Neural progenitor cell (in vitro differentiated cells): ENCODE measurements at regions not wholly inside any gene's neighbourhood (a gene's known extent, or its start where the extent isn't known, plus 50 kb on each side); places are given as distances from the start of the nearest gene placed in this dataset.
A peak's percentile ranks its signal among the peaks of the same experiment; 100 is the strongest.

Experiments used
- DNase-seq: peaks from one replicate; pipeline ENCODE4 v3.0.0-alpha.2; 2016; ENCODE audit warnings: low spot score
- H2AFZ ChIP-seq: fragments of 200-600 bp; sonication (generic); replicated peaks from 2 replicates; pipeline ENCODE4 v1.6.1; 2016; ENCODE audit warnings: antibody characterized with exemption
- H3F3A ChIP-seq: fragments of 200-600 bp; sonication (generic); 2 replicates; pipeline ENCODE4 v1.6.1; 2016; ENCODE audit warnings: antibody characterized with exemption, low read depth
- H3K27ac ChIP-seq: fragments of 200-600 bp; sonication (generic); 2 replicates; pipeline ENCODE4 v1.5.1; 2016; ENCODE audit warnings: mild to moderate bottlenecking
- H3K27me3 ChIP-seq: fragments of 200-600 bp; sonication (generic); 2 replicates; pipeline ENCODE4 v1.6.1; 2016; ENCODE audit warnings: mild to moderate bottlenecking, moderate library complexity
- H3K36me3 ChIP-seq: fragments of 200-600 bp; sonication (generic); 2 replicates; pipeline ENCODE4 v1.5.1; 2016
- H3K4me1 ChIP-seq: fragments of 200-600 bp; sonication (generic); 2 replicates; pipeline ENCODE4 v1.6.1; 2016; ENCODE audit warnings: mixed run types
- H3K4me2 ChIP-seq: fragments of 200-600 bp; sonication (generic); 2 replicates; pipeline ENCODE4 v1.6.1; 2016
- H3K4me3 ChIP-seq: fragments of 200-600 bp; sonication (generic); 2 replicates; pipeline ENCODE4 v1.5.1; 2016
- H3K79me2 ChIP-seq: fragments of 200-600 bp; sonication (generic); 2 replicates; pipeline ENCODE4 v1.6.1; 2016; ENCODE audit warnings: low read depth
- H3K9ac ChIP-seq: fragments of 200-600 bp; sonication (generic); 2 replicates; pipeline ENCODE4 v1.6.1; 2016
- H3K9me3 ChIP-seq: fragments of 200-600 bp; sonication (generic); 2 replicates; pipeline ENCODE4 v1.5.1; 2016; ENCODE audit warnings: low read depth
- H4K20me1 ChIP-seq: fragments of 200-600 bp; sonication (generic); 2 replicates; pipeline ENCODE4 v1.6.1; 2016; ENCODE audit warnings: low read depth
- H3K27ac Mint-ChIP-seq: 3 replicates; pipeline ENCODE4 v1.8.0; 2021; ENCODE audit warnings: mixed read lengths
- H3K27me3 Mint-ChIP-seq: 2 replicates; pipeline ENCODE4 v1.8.0; 2022; ENCODE audit warnings: low read depth, mild to moderate bottlenecking, inconsistent platforms, moderate library complexity, mixed read lengths; ENCODE audit not compliant: insufficient read depth
- H3K36me3 Mint-ChIP-seq: 3 replicates; pipeline ENCODE4 v1.8.0; 2021; ENCODE audit warnings: mixed read lengths
- H3K4me1 Mint-ChIP-seq: 3 replicates; pipeline ENCODE4 v1.8.0; 2021; ENCODE audit warnings: mixed read lengths
- H3K4me3 Mint-ChIP-seq: 3 replicates; pipeline ENCODE4 v1.8.0; 2021; ENCODE audit warnings: mild to moderate bottlenecking, moderate library complexity, mixed read lengths
- H3K9me3 Mint-ChIP-seq: 3 replicates; pipeline ENCODE4 v1.8.0; 2020; ENCODE audit warnings: mixed read lengths
- EZH2 ChIP-seq: fragments of 200-600 bp; sonication (generic); IDR thresholded peaks from 2 replicates; pipeline ENCODE4 v1.6.1; 2017; ENCODE audit warnings: antibody characterized with exemption, mild to moderate bottlenecking, moderate library complexity
- EZH2phosphoT487 ChIP-seq: fragments of 200-600 bp; sonication (generic); IDR thresholded peaks from 2 replicates; pipeline ENCODE4 v1.6.1; 2017; ENCODE audit warnings: antibody characterized with exemption
- TF ChIP-seq, protein P1 (sequence below): fragments of 200-600 bp; sonication (generic); IDR thresholded peaks from 2 replicates; pipeline ENCODE4 v1.5.1; 2017; ENCODE audit warnings: antibody characterized with exemption, mild to moderate bottlenecking

DNA sequence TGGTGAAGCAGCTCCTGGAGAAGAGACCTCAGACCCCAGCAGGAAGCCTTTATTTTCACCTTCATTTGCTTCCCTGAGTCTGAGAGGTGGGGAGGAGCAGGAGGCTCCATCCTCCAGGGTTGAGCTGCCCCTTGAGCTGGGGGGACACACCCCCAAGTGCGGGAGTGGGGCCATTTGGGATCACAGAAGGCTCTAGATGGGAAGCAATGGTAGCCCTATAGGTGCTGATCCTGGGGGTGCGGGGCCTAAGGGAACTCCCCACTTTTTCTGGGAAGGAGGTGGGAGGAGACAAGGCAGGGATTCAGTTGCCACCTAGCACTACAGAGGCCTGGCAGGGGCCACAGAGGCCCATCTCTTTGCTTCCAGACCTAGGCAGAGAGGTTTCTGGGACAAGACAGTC, 247.9 kb upstream of the CSF3R start:
- Histone ChIP-seq H3K4me3 (no peak overlapping the region), H4K20me1 (no peaks in the 10 kb centered on the region), H3K79me2 (no peaks in the 10 kb centered on the region), H3K36me3 (no peaks in the 10 kb centered on the region), H2AFZ (no peak overlapping the region), H3K27me3 (no peaks in the 10 kb centered on the region), H3F3A (no peaks in the 10 kb centered on the region), H3K27ac (no peak overlapping the region), H3K4me1 (peaks cover 21% of the 10 kb centered on the region), H3K9ac (no peak overlapping the region), H3K9me3 (no peaks in the 10 kb centered on the region), H3K4me2 (no peak overlapping the region)
- Mint-ChIP-seq H3K4me1 (no peaks in the 10 kb centered on the region), H3K4me3 (no peak overlapping the region), H3K27me3 (peaks cover 16% of the 10 kb centered on the region), H3K9me3 (no peaks in the 10 kb centered on the region), H3K36me3 (no peaks in the 10 kb centered on the region), H3K27ac (no peak overlapping the region)
- TF ChIP-seq EZH2phosphoT487 = no peak
- DNase-seq = no peak

DNA sequence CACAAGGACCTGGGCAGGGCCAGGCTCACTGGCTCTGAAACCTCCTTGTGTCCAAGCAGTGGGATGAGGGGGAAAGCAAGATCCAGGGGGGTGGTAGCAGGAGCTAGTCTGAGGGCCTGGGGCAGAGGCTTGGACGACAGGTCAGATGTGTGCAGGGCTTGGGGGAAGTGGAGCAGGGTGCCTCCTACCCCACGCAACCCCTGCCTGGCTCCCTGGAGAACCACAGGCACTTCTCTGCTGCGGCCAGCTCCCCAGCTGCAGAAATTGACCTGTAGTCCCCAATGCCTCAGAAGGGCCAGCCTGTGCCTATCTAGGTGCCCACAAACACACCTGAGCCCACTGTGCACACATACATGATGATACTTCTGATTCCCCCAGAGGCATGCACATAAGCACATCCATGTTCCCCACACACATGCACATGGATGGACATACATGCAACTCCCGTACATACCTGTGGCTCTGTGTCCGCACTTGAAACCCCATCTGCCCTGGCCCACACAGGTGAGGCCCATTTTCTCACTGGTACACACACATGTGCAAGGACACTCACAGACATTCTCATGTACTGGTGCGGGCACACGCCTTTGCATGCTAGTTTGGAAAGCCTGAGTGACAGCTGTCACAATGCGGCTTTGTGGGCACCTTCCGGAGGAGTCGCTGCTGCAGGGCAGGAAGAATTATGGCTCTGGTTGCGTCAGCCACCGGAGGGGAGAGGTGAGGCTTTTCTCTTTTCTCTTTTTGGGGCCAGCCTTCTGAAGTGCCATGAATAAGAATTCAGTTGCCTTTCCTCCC, 247.2 kb upstream of the CSF3R start:
- Histone ChIP-seq H3K4me1 (peaks cover 21% of the 10 kb centered on the region), H3K9me3 (no peaks in the 10 kb centered on the region), H3K9ac (no peak overlapping the region), H3K27ac (no peak overlapping the region), H3K4me2 (no peak overlapping the region), H3K4me3 (no peak overlapping the region), H4K20me1 (no peaks in the 10 kb centered on the region), H3F3A (no peaks in the 10 kb centered on the region), H2AFZ (no peak overlapping the region), H3K79me2 (no peaks in the 10 kb centered on the region), H3K27me3 (no peaks in the 10 kb centered on the region), H3K36me3 (no peaks in the 10 kb centered on the region)
- TF ChIP-seq, protein P1, sequence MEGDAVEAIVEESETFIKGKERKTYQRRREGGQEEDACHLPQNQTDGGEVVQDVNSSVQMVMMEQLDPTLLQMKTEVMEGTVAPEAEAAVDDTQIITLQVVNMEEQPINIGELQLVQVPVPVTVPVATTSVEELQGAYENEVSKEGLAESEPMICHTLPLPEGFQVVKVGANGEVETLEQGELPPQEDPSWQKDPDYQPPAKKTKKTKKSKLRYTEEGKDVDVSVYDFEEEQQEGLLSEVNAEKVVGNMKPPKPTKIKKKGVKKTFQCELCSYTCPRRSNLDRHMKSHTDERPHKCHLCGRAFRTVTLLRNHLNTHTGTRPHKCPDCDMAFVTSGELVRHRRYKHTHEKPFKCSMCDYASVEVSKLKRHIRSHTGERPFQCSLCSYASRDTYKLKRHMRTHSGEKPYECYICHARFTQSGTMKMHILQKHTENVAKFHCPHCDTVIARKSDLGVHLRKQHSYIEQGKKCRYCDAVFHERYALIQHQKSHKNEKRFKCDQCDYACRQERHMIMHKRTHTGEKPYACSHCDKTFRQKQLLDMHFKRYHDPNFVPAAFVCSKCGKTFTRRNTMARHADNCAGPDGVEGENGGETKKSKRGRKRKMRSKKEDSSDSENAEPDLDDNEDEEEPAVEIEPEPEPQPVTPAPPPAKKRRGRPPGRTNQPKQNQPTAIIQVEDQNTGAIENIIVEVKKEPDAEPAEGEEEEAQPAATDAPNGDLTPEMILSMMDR = no peak
- TF ChIP-seq EZH2 (no peak), EZH2phosphoT487 (no peak)
- Mint-ChIP-seq H3K4me1 (no peaks in the 10 kb centered on the region), H3K4me3 (no peak overlapping the region), H3K27ac (peak overlapping the region; percentile 9), H3K36me3 (no peaks in the 10 kb centered on the region), H3K27me3 (peaks cover 16% of the 10 kb centered on the region), H3K9me3 (no peaks in the 10 kb centered on the region)
- no peak for DNase-seq

DNA sequence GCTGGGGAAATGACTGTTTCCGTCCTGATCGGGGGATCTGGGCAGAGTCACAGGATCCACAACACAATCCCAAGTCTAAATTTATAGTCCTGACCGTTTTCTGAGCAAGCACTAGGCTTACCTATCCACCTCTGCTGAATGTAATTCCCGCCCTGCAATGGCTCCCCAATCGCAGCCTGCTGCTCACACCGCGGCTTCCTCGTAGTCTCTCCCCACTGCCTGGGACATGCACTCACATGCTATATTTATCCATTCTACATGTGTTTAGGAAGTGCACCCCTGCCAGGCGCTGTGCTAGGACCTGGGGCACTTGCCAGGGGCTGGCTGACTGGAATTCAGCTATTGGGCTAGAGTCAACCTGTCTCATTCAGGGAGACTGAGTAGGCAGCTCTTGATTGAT, 246.6 kb upstream of the CSF3R start:
- Mint-ChIP-seq H3K27ac (no peak overlapping the region), H3K9me3 (no peaks in the 10 kb centered on the region), H3K4me3 (no peak overlapping the region), H3K36me3 (no peaks in the 10 kb centered on the region), H3K27me3 (peaks cover 13% of the 10 kb centered on the region), H3K4me1 (no peaks in the 10 kb centered on the region)
- no peaks in the 10 kb centered on the region for H3K79me2 ChIP-seq
- DNase-seq = no peak
- TF ChIP-seq, protein P1 = no peak
- TF ChIP-seq EZH2 = no peak
- H3K27ac ChIP-seq = no peak overlapping the region
- H2AFZ ChIP-seq = no peak overlapping the region
- H3K36me3 ChIP-seq = no peaks in the 10 kb centered on the region
- H3F3A ChIP-seq = no peaks in the 10 kb centered on the region
- no peaks in the 10 kb centered on the region for H3K27me3 ChIP-seq
- no peaks in the 10 kb centered on the region for H4K20me1 ChIP-seq
- H3K4me2 ChIP-seq = no peak overlapping the region
- no peaks in the 10 kb centered on the region for H3K9me3 ChIP-seq
- H3K4me3 ChIP-seq = no peak overlapping the region
- peaks cover 21% of the 10 kb centered on the region for H3K4me1 ChIP-seq
- H3K9ac ChIP-seq = no peak overlapping the region

DNA sequence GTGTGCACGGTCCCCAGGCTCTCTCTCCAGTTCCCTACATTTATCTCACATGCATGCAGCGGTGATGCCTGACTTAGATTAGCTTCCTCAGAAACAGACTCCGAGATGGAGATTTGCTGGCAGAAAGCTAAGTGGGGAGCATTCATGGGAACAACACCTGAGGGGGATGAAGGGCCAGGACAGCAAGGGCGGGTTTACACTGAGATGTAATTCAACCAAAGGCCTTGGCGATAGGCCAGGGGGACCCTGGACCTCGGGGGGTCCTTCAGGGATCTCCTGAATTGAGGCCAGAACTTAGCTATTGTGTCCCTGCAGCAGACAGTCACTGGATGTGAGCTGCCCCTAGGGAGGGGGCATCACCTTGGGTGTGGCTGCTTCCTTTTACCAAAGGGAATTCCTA, 246.1 kb upstream of the CSF3R start:
- H3K27me3 Mint-ChIP-seq = peaks cover 13% of the 10 kb centered on the region
- H3K9me3 Mint-ChIP-seq = no peaks in the 10 kb centered on the region
- H3K9ac ChIP-seq = no peak overlapping the region
- H3K4me1 Mint-ChIP-seq = no peaks in the 10 kb centered on the region
- no peak overlapping the region for H3K4me3 ChIP-seq
- H3K9me3 ChIP-seq = no peaks in the 10 kb centered on the region
- no peaks in the 10 kb centered on the region for H3K79me2 ChIP-seq
- H3K27ac Mint-ChIP-seq = no peak overlapping the region
- no peak overlapping the region for H3K27ac ChIP-seq
- H2AFZ ChIP-seq = no peak overlapping the region
- no peaks in the 10 kb centered on the region for H3K36me3 ChIP-seq
- H3K27me3 ChIP-seq = no peaks in the 10 kb centered on the region
- H3F3A ChIP-seq = no peaks in the 10 kb centered on the region
- DNase-seq = no peak
- no peaks in the 10 kb centered on the region for H3K36me3 Mint-ChIP-seq
- no peaks in the 10 kb centered on the region for H4K20me1 ChIP-seq
- TF ChIP-seq, protein P1 = no peak
- no peak for TF ChIP-seq EZH2phosphoT487
- no peak for TF ChIP-seq EZH2
- peaks cover 21% of the 10 kb centered on the region for H3K4me1 ChIP-seq
- no peak overlapping the region for H3K4me2 ChIP-seq
- no peak overlapping the region for H3K4me3 Mint-ChIP-seq
